ENCODE measurements at regions not wholly inside any gene's neighbourhood (a gene's known extent, or its start where the extent isn't known, plus 50 kb on each side); places are given as distances from the start of the nearest gene placed in this dataset.
A peak's percentile ranks its signal among the peaks of the same experiment; 100 is the strongest.
"Not testable (repeated sequence)": the region's sequence is repeated elsewhere in the genome, so short reads cannot be mapped to it uniquely, and the experiment has no call there.

DNA sequence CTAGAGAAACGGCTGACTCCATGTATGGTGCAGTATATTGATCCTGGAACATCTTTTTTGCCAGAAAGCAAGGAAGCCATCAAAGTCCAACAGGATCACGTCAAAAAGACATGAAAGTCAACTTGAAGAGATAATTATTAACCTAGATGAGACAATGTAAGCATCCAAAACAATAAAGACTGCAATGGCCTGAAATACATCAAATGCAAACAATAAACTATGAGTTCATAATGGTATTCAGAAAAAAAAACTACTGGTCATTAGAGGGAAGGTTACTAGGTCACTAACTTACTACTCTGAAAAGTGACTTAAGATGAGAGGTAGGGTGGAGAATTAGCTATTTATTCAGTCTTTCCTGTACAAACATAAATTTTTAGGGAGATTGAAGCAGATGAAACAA lies 75.3 kb upstream of the OR4F16 start:
- H3K4me3 Mint-ChIP-seq; ATAC-seq (replicated peaks in 1 of 2); DNase-seq; H3K27me3 Mint-ChIP-seq (ENCODE audit: low read depth); H3K36me3 Mint-ChIP-seq (ENCODE audit: insufficient read depth in 2 of 2); H3K27ac Mint-ChIP-seq; H3K9me3 Mint-ChIP-seq; H3K4me1 Mint-ChIP-seq (ENCODE audit: low read depth): not testable (repeated sequence)

DNA sequence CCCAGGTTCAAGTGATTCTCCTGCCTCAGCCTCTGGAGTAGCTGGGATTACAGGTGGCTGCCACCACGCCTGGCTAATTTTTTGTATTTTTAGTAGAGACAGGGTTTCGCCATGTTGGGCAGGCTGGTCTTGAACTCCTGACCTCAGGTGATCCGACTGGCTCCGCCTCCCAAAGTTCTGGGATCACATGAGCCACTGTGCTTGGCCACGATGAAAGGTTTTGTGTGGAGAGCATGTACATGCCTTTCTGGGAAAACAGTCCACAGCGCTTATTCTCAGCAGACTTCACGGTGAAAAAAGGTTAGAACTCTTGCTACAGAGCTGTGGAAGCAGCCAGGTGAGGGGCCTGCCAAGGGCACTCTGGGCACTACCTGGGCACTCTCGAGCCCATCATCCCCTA lies 85.0 kb upstream of the OR4F16 start:
- not testable (repeated sequence) for H3K9me3 Mint-ChIP-seq; H3K27ac Mint-ChIP-seq; H3K4me1 Mint-ChIP-seq (ENCODE audit: low read depth); ATAC-seq (replicated peaks in 1 of 2); H3K27me3 Mint-ChIP-seq (ENCODE audit: low read depth); DNase-seq; H3K36me3 Mint-ChIP-seq (ENCODE audit: insufficient read depth in 2 of 2); H3K4me3 Mint-ChIP-seq

DNA sequence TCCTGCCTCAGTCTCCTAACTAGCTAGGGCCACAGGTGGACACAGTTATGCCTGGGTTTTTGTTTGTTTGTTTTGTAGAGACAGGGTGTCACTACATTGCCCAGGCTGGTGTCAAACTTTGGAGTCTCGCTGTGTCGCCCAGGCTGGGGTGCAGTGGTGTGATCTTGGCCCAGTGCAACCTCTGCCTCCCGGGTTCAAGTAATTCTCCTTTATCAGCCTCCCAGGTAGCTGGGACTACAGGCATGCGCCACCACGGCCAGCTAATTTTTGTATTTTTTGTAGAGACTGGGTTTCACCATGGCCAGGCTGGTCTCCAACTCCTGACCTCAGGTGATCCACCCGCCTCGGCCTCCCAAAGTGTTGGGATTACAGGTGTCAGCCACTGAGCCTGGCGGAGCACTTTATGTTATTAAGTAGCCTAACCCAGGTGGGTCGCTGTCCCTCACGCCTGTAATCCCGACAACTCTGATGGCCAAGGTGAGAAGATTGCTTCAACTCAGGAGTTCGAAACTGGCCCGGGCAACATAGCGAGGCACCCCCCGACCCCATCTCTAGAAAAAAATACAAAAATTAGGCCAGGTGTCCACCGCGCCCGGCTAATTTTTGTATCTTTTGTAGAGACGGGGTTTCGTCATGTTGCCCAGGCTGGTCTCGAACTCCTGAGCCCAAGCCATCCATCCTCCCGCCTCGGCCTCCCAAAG lies 91.2 kb upstream of the OR4F16 start:
- H3K4me3 Mint-ChIP-seq = peak overlapping the region; percentile 95
- not testable (repeated sequence) for H3K9me3 Mint-ChIP-seq; DNase-seq; ATAC-seq (replicated peaks in 1 of 2); H3K4me1 Mint-ChIP-seq (ENCODE audit: low read depth); H3K27ac Mint-ChIP-seq; H3K36me3 Mint-ChIP-seq (ENCODE audit: insufficient read depth in 2 of 2); H3K27me3 Mint-ChIP-seq (ENCODE audit: low read depth)

GRCh38 chr1:778451-779278 lies 92.2 kb upstream of the OR4F16 start:
- ATAC-seq (replicated peaks in 1 of 2) = peak; percentile 98 to 99

DNA sequence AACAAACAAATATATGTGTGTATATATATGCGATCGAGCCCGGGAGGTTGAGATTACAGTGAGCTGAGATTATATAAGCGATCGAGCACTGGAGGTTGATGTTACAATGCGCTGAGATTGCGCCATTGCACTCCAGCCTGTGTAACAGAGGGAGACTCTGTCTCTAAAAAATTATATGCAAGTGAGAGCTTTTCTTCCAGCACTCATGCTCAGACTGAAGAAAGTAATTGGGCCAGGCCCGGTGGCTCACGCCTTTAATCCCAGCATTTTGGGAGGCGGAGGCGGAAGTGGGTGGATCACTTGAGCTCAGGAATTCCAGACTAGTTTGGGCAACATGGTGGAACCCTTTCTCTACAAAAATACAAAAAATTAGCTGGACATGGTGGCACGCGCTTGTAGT lies 93.2 kb upstream of the OR4F16 start:
- H3K9me3 Mint-ChIP-seq; H3K36me3 Mint-ChIP-seq (ENCODE audit: insufficient read depth in 2 of 2); H3K27ac Mint-ChIP-seq; DNase-seq; H3K27me3 Mint-ChIP-seq (ENCODE audit: low read depth); ATAC-seq (replicated peaks in 1 of 2); H3K4me1 Mint-ChIP-seq (ENCODE audit: low read depth): not testable (repeated sequence)
- H3K4me3 Mint-ChIP-seq = peak overlapping the region; percentile 95

More at GRCh38 chr1:778451-779278, 92.2 kb upstream of the OR4F16 start:
- DNase-seq = peak; percentile 98 to 99
- not testable (repeated sequence) for H3K9me3 Mint-ChIP-seq; H3K36me3 Mint-ChIP-seq (ENCODE audit: insufficient read depth in 2 of 2); H3K27me3 Mint-ChIP-seq (ENCODE audit: low read depth); H3K4me1 Mint-ChIP-seq (ENCODE audit: low read depth)
- Mint-ChIP-seq H3K4me3 (peak overlapping the region; percentile 95), H3K27ac (peak overlapping the region; percentile 93)

DNA sequence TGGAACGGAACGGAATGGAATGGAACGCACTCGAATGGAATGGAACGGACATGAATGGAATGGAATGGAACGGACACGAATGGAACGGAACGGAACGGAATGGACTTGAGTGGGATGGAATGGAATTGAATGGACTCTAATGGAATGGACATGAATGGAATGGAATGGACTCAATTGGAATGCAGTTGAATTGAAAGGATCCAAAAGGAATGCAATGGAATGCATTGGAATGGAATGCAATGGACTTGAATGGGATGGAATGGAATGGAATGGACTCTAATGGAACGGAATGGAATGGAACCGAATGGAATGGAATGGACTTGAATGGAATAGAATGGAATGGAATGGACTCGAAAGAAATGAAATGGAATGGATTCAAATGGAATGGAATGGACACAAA lies 102.4 kb upstream of the OR4F16 start:
- Mint-ChIP-seq H3K4me1 (ENCODE audit: low read depth) (no peaks in the 10 kb centered on the region), H3K36me3 (ENCODE audit: insufficient read depth in 2 of 2) (peaks cover 2 to 5% of the 10 kb centered on the region in 2 donors), H3K9me3 (no peaks in the 10 kb centered on the region), H3K4me3 (no peak overlapping the region), H3K27me3 (ENCODE audit: low read depth) (no peaks in the 10 kb centered on the region), H3K27ac (no peak overlapping the region)
- ATAC-seq (replicated peaks in 1 of 2) (no peak), DNase-seq (no peak)

DNA sequence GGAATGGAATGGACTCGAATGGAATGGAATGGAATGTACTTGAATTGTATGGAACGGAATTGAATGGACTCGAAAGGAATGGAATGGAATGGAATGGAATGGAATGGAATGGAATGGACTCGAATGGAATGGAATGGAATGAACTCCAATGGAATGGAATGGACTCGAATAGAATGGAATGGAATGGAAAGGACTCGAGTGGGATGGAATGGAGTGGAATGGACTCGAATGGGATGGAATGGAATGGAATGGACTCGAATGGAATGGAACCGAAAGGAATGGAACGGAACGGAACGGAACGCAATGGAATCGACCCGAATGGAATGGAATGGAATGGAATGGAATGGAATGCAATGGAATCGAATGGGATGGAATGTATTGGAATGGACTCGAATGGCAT lies 103.2 kb upstream of the OR4F16 start:
- H3K4me3 Mint-ChIP-seq; ATAC-seq (replicated peaks in 1 of 2); H3K27me3 Mint-ChIP-seq (ENCODE audit: low read depth); DNase-seq; H3K4me1 Mint-ChIP-seq (ENCODE audit: low read depth); H3K27ac Mint-ChIP-seq; H3K9me3 Mint-ChIP-seq; H3K36me3 Mint-ChIP-seq (ENCODE audit: insufficient read depth in 2 of 2): not testable (repeated sequence)

DNA sequence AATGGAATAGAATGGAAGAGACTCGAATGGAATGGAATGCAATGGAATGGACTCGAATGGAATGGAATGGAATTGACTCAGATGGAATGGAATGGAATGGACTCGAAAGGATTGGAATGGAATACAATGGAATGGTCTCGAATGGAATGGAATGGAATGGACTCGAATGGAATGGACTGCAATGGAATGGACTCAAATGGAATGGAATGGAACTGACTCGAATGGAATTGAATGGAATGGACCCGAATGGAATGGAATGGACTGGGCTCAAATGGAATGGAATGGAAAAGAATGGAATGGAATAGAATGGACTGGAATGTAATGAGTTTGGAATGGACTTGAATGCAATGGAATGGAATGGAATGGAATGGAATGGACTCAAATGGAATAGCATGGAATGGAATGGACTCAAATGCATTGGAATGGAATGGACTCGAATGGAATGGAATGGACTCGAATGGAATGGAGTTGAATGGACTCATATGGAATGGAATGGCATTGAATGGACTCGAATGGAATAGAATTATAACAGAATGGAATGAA lies 104.0 kb upstream of the OR4F16 start:
- H3K4me1 Mint-ChIP-seq (ENCODE audit: low read depth); H3K36me3 Mint-ChIP-seq (ENCODE audit: insufficient read depth in 2 of 2); ATAC-seq (replicated peaks in 1 of 2); H3K27me3 Mint-ChIP-seq (ENCODE audit: low read depth); H3K4me3 Mint-ChIP-seq; H3K27ac Mint-ChIP-seq; DNase-seq; H3K9me3 Mint-ChIP-seq: not testable (repeated sequence)

GRCh38 chr1:794310-794709 lies 107.9 kb upstream of the OR4F16 start:
- ATAC-seq (replicated peaks in 1 of 2); H3K27ac Mint-ChIP-seq; H3K9me3 Mint-ChIP-seq: not testable (repeated sequence)

GRCh38 chr1:794918-795584 lies 108.6 kb upstream of the OR4F16 start:
- H3K27ac Mint-ChIP-seq; H3K9me3 Mint-ChIP-seq; H3K4me1 Mint-ChIP-seq (ENCODE audit: low read depth): not testable (repeated sequence)

More at GRCh38 chr1:794310-794709, 107.9 kb upstream of the OR4F16 start:
- H3K27me3 Mint-ChIP-seq (ENCODE audit: low read depth); H3K36me3 Mint-ChIP-seq (ENCODE audit: insufficient read depth in 2 of 2); H3K4me3 Mint-ChIP-seq; DNase-seq; H3K4me1 Mint-ChIP-seq (ENCODE audit: low read depth): not testable (repeated sequence)

GRCh38 chr1:797649-798048 lies 111.2 kb upstream of the OR4F16 start:
- H3K9me3 Mint-ChIP-seq; H3K27me3 Mint-ChIP-seq (ENCODE audit: low read depth); H3K4me3 Mint-ChIP-seq; ATAC-seq (replicated peaks in 1 of 2); DNase-seq; H3K36me3 Mint-ChIP-seq (ENCODE audit: insufficient read depth in 2 of 2); H3K27ac Mint-ChIP-seq; H3K4me1 Mint-ChIP-seq (ENCODE audit: low read depth): not testable (repeated sequence)

More at GRCh38 chr1:794918-795584, 108.6 kb upstream of the OR4F16 start:
- not testable (repeated sequence) for H3K27me3 Mint-ChIP-seq (ENCODE audit: low read depth); H3K4me3 Mint-ChIP-seq; DNase-seq; H3K36me3 Mint-ChIP-seq (ENCODE audit: insufficient read depth in 2 of 2); ATAC-seq (replicated peaks in 1 of 2)

DNA sequence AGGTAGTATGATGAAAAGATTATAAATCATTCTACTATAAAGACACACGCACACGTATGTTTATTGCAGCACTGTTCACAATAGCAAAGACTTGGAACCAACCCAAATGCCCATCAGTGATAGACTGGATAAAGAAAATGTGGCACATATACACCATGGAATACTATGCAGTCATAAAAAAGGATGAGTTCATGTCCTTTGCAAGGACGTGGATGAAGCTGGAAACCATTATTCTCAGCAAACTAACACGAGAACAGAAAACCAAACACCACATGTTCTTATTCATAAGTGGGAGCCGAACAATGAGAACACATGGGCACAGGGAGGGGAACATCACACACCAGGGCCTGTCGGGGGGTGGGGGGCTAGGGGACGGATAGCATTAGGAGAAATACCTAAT lies 113.9 kb upstream of the OR4F16 start:
- H3K27ac Mint-ChIP-seq; H3K4me1 Mint-ChIP-seq (ENCODE audit: low read depth); DNase-seq; ATAC-seq (replicated peaks in 1 of 2); H3K4me3 Mint-ChIP-seq; H3K36me3 Mint-ChIP-seq (ENCODE audit: insufficient read depth in 2 of 2); H3K9me3 Mint-ChIP-seq; H3K27me3 Mint-ChIP-seq (ENCODE audit: low read depth): not testable (repeated sequence)
